ENCODE measurements at regions not wholly inside any gene's neighbourhood (a gene's known extent, or its start where the extent isn't known, plus 50 kb on each side); places are given as distances from the start of the nearest gene placed in this dataset.
"Not testable (repeated sequence)": the region's sequence is repeated elsewhere in the genome, so short reads cannot be mapped to it uniquely, and the experiment has no call there.

DNA sequence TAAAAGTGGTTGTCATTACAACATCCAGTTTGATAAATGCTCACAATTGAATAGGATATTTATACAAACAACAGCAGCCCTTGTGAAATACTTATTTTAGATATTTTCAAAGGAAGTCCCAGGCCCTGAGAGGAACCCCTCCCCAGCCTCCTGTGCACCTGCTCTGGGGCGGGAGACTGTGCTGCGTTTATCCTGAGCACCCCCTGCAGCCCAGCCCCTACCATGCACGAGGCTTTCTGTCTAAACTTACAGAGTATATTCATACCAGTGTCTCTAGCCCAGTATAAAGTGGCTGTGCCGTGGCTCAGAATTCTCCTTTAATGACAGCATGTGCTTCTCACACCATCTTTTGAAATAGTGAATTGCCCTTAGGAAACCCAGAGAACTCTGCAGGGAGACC lies 1084.3 kb downstream of the TMEM121 start:
- no peak for DNase-seq

- DNase-seq, result no peak
Measured at GRCh38 chr14:106613256-106613655, 1086.9 kb downstream of the TMEM121 start.

DNA sequence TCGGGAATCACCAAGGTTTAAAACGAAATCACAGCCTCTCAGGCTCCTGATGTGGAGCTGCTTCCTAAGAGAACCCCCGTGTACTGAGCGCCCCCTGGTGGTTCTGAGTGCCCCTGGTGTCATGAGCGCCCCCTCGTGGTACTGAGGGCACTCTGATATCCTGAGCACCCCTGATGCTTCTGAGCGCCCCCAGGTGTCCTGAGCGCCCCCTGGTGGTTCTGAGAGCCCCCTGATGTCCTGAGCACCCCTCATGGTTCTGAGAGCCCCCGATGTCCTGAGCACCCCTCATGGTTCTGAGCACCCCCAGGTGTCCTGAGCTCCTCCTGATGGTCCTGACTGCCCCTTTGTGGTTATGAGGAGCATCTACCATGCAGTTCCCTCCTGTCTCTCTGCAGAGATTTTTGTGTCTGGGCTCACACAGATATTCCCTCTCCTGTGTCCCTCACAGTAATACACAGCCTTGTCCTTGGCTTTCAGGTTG lies 1092.1 kb downstream of the TMEM121 start:
- DNase-seq, result not testable (repeated sequence)

DNA sequence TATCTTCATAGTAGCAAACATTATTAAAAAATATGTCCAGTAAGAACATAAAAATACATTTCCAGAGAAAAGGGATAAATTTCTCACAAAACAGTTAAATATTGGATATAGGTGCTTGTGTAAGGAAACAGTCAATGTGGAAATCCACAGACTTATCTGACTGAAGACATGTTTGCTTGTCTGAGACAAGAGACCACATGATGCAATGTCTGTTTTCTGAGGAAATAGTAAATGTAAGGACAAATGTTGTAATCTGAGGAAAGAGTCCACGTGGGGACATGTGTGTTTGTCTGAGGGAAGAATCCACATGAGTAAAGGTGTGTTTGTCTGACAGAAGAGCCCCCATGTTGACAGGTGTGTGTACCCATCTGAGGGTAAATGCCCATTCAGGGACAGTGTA lies 1093.2 kb downstream of the TMEM121 start:
- DNase-seq, result no peak

- no peak for DNase-seq
Measured at GRCh38 chr14:106620368-106620767, 1094.0 kb downstream of the TMEM121 start.

GRCh38 chr14:106622200-106622745 lies 1095.9 kb downstream of the TMEM121 start:
- no peak for DNase-seq

DNA sequence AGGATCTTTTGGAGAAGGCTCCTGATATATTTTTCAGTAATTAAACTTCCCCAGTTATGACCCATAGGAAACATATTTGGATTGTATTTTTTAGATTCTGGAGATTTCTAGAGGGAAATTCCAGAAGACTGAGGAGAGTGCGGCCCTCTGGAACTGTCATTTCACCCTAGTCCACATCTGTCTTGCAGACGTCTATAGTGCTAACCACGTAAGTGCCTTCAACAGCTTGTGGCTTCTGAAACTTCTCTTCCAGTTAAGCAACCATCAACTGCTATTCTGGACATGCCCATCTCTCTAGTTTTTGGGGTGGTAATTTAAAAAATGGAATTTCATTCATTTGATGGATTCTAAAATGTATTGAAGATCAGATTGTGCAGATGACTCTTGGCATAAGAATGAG lies 1098.8 kb downstream of the TMEM121 start:
- DNase-seq, result no peak

DNA sequence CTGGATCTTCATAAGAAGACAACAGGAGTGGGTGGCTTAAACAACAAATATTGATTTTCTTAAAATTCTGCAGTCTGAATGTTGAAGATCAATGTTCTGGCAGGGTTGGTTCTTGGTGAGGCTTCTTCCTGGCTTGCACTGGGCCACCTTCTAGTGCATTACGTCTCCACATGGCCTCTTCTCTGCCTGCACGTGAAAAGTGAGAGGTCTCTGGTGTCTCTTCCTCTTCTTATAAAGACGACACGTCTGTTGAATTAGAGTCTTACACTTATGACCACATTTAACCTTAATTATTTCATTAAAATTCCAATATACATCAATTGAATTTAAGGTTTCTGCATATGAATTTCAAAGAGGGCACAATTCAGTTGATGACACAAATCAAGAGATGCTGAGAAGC lies 1100.1 kb downstream of the TMEM121 start:
- not testable (repeated sequence) for DNase-seq

- DNase-seq, result not testable (repeated sequence)
Measured at GRCh38 chr14:106626942-106627588, 1100.7 kb downstream of the TMEM121 start.

DNA sequence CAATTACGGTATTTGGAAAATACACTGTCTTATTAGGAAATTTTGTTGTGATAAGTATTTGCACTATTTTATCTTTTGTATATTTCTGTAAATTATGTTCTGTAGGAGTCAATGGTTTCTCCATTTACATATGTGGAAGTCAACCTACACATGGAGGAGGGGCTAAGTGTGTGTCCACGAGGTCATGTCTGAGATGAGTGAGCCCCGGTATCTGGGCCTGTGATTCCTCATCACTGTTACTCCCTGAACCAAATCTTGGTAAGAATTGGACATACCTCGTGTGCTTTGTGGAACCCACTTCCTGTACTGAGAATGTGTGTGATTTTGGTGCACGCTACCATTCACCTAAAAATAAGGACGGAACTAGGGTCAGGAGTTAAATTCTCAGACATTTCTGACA lies 1105.5 kb downstream of the TMEM121 start:
- DNase-seq, result no peak

DNA sequence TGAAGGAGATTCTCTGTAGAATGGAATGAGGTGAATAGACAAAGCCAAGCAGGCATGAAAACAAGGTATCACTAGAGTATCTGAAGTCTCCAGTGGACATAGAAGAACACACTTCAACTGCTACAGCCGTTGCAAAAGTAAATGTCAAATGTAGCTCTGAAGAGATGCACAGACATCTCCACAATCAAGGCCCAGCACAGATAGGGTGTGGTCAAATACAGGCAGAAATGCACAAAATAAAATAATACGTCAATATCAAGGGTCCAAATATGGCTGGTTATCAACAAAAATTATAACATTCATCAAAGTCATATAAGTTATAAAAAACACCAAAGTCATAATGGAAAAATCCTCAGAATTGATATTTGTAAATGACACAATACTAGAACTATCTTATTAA lies 1107.3 kb downstream of the TMEM121 start:
- no peak for DNase-seq

GRCh38 chr14:106635569-106635968 lies 1109.2 kb downstream of the TMEM121 start:
- DNase-seq, result no peak

- not testable (repeated sequence) for DNase-seq
Measured at GRCh38 chr14:106638786-106639452, 1112.5 kb downstream of the TMEM121 start.

DNA sequence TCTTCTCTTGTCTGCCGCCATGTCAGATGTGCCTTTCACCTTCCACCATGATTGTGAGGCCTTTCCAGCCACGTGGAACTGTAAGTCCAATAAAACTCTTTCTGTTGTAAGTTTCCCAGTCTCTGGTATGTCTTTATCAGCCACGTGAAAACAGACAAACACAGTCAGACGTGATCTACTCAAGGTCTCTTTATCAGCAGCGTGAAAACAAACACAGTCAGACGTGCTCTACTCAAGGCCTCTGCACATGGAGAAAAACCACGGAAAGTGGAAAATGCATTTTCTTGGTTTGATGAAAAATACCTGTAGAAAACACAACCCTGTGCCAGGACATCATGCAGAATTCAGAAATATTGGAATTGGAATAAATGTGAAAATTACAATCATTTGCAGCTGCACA lies 1115.7 kb downstream of the TMEM121 start:
- DNase-seq, result no peak

- DNase-seq, result not testable (repeated sequence)
Measured at GRCh38 chr14:106642971-106643370, 1116.6 kb downstream of the TMEM121 start.

GRCh38 chr14:106648874-106649273 lies 1122.5 kb downstream of the TMEM121 start:
- DNase-seq, result not testable (repeated sequence)

- DNase-seq, result no peak
Measured at GRCh38 chr14:106651016-106651415, 1124.6 kb downstream of the TMEM121 start.

- no peak for DNase-seq
Measured at GRCh38 chr14:106652494-106652893, 1126.1 kb downstream of the TMEM121 start.

- no peak for DNase-seq
Measured at GRCh38 chr14:106657460-106657859, 1131.1 kb downstream of the TMEM121 start.

- DNase-seq, result not testable (repeated sequence)
Measured at GRCh38 chr14:106658066-106658860, 1131.9 kb downstream of the TMEM121 start.

- DNase-seq, result not testable (repeated sequence)
Measured at GRCh38 chr14:106661561-106661960, 1135.2 kb downstream of the TMEM121 start.

DNA sequence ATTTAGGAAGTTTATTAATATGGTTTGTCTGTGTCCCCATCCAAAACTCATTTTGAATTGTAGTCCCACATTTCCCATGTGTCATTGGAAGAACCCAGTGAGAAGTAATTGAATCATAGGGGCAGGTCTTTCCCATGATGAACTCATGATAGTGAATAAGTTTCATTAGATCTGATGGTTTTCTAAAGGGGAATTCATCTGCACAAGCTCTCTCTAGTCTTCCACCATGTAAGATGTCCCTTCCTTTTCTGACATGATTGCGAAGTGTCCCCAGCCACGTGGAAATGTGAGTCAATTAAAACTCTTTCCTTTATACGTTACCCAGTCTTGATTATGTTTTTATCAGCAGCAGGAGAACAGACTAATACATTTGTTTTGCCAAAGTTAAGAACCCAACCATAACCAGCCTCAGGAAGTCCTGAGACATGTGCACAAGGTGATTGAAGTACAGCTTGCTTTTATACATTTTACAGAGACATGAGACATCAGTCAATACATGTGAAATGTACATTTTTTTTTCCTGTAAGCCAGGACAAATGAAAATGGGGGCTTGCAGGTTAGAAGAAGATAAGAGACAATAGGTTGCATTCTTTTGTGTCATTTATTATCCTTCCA lies 1136.7 kb downstream of the TMEM121 start:
- no peak for DNase-seq
